GM13976 (cell line): ENCODE measurements at regions not wholly inside any gene's neighbourhood (a gene's known extent, or its start where the extent isn't known, plus 50 kb on each side); places are given as distances from the start of the nearest gene placed in this dataset.

Experiments used
- DNase-seq: peaks from one replicate; pipeline ENCODE4 v3.0.0; 2012; ENCODE audit warnings: low spot score
- CTCF ChIP-seq: IDR thresholded peaks from 2 replicates; pipeline ENCODE4 v1.5.1; 2012; ENCODE audit warnings: borderline replicate concordance, mild to moderate bottlenecking; ENCODE audit not compliant: insufficient read depth; ENCODE audit errors: extremely low read depth, missing control alignments, control extremely low read depth
- in situ Hi-C: fragments of 300-500 bp; cut with MboI; formaldehyde crosslinking; loops from one replicate; pipeline ENCODE4 v1.12.0; 2022; ENCODE audit warnings: low sequenced_read_pairs, mixed read lengths, inconsistent platforms; ENCODE audit not compliant: unreplicated experiment

GRCh38 chr1:198064181-198064580 is 92.6 kb upstream of the NEK7 start:
- TF ChIP-seq CTCF: no peak
- in situ Hi-C loops: no loop called here
- no peak for DNase-seq

GRCh38 chr1:198068285-198068684 is 88.5 kb upstream of the NEK7 start:
- no peak for TF ChIP-seq CTCF
- no peak for DNase-seq

GRCh38 chr1:198072177-198072576 is 84.6 kb upstream of the NEK7 start:
- TF ChIP-seq CTCF: no peak
- in situ Hi-C loops: no loop called here
- no peak for DNase-seq

More at GRCh38 chr1:198068285-198068684, 88.5 kb upstream of the NEK7 start:
- in situ Hi-C loops: no loop called here

GRCh38 chr1:198075296-198075695 is 81.5 kb upstream of the NEK7 start:
- TF ChIP-seq CTCF: no peak
- no peak for DNase-seq
- in situ Hi-C loops: no loop called here

- in situ Hi-C loops: no loop called here
- DNase-seq: no peak
- TF ChIP-seq CTCF: no peak
These were observed 77.3 kb upstream of the NEK7 start for GRCh38 chr1:198079432-198079951.

- TF ChIP-seq CTCF: no peak
- in situ Hi-C loops: no loop called here
- DNase-seq: no peak
These were observed 74.2 kb upstream of the NEK7 start for GRCh38 chr1:198082576-198082975.

GRCh38 chr1:198083549-198083948 is 73.2 kb upstream of the NEK7 start:
- in situ Hi-C loops: no loop called here
- DNase-seq: no peak
- no peak for TF ChIP-seq CTCF
